ENCODE measurements at regions not wholly inside any gene's neighbourhood (a gene's known extent, or its start where the extent isn't known, plus 50 kb on each side); places are given as distances from the start of the nearest gene placed in this dataset.
"Not testable (repeated sequence)": the region's sequence is repeated elsewhere in the genome, so short reads cannot be mapped to it uniquely, and the experiment has no call there.

DNA sequence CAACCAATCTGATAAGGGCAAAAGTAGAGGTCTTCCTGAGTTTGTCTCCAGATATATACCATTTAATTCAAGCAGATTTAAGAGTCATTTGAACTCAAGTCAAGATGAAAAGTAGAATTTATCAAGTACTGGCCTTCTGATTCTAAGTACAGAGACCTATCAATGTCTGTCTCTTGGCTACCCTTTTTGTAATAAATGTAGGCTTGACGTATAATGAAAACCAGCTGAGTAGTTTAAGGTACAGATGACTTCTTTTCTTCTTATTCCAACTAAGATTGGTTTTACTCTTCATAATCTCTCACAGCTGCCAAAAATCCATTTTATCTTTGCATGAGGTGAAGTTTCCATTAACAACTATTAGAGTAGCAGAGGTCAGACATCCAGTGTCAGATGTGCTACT, 867.6 kb downstream of the FAT4 start:
- DNase-seq (ENCODE audit: low spot score): no peak
- TF ChIP-seq, protein P1, sequence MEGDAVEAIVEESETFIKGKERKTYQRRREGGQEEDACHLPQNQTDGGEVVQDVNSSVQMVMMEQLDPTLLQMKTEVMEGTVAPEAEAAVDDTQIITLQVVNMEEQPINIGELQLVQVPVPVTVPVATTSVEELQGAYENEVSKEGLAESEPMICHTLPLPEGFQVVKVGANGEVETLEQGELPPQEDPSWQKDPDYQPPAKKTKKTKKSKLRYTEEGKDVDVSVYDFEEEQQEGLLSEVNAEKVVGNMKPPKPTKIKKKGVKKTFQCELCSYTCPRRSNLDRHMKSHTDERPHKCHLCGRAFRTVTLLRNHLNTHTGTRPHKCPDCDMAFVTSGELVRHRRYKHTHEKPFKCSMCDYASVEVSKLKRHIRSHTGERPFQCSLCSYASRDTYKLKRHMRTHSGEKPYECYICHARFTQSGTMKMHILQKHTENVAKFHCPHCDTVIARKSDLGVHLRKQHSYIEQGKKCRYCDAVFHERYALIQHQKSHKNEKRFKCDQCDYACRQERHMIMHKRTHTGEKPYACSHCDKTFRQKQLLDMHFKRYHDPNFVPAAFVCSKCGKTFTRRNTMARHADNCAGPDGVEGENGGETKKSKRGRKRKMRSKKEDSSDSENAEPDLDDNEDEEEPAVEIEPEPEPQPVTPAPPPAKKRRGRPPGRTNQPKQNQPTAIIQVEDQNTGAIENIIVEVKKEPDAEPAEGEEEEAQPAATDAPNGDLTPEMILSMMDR (IDR thresholded peaks at IDR 0.05): no peak
- ATAC-seq (ENCODE audit: low FRiP score): no peak

DNA sequence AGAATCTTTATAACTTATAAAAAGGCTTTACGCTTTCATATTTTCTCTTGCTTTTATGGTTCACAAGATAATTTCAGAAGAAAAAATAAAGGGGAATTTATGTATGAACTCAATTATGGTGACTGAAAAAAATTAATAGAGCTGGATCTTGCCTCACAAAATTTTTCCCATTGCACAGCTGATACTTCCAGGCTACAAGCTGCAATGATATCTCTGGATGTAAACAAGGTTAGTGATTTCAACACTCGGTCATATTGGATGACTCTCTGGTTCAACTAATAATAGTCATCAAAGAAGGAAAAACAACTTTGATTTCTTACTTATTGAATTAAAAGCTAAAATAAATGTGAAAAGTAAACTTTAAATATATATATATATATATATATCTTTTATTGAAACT, 868.0 kb downstream of the FAT4 start:
- ATAC-seq (ENCODE audit: low FRiP score) (no peak), DNase-seq (ENCODE audit: low spot score) (no peak)
- TF ChIP-seq, protein P1 (IDR thresholded peaks at IDR 0.05): no peak

DNA sequence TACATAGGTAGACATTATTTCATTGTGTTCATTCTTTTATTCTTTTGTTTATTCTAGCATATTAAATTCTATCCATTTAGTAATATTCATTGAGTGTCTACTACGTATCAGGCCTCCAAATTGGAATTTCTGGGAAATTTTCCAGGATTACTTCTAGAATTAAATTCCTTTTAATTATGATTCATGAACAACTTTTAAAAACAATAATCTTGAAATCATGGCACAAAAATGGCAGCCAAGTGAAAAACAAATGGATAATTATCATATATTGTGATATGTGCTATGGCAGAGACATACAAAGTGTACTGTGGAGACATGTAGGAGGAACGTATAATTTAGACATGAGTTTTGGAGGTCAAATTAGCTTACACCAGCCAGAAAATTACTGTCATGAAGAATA, 868.5 kb downstream of the FAT4 start:
- ATAC-seq (ENCODE audit: low FRiP score): no peak
- DNase-seq (ENCODE audit: low spot score): no peak
- TF ChIP-seq, protein P1 (IDR thresholded peaks at IDR 0.05): no peak

DNA sequence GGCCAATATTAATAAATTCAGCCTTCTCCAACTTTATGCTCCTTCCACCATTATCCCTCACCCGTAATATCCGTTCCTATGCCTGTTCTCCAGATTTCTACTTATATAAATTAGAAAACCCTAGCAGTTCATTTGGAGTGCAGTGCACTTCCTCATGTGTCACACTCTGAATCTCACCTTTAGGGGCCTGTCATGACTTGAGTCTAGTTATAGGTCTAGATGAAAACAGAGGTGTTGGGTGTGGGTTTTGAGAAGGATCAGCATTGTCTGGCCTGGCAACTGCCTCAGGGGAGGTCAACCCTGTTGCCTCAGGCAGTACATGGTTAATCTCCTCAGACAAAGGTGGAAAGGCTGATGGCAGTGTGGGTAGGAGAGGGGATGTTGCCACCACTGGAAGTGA, 876.8 kb downstream of the FAT4 start:
- DNase-seq (ENCODE audit: low spot score): no peak
- ATAC-seq (ENCODE audit: low FRiP score): no peak
- TF ChIP-seq, protein P1 (IDR thresholded peaks at IDR 0.05): no peak

DNA sequence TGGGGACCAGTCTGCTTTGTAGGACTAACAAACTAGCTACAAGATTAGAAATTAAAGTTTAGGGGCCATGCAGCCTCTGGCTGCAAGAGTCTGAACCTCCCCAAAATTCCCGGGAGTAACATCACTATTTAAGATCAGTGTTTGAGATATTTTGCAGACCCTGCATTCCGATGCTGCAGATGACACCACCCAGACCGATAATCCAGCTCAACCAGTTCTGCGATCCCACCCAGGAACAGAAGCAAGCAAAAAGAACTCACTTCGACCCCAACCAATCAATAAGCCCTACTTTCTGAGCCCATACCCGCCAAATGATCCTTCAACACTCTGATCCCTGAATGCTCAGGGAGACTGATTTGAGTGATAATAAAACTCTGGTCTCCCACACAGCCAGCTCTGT, 877.8 kb downstream of the FAT4 start:
- TF ChIP-seq, protein P1 (IDR thresholded peaks at IDR 0.05): no peak
- no peak for ATAC-seq (ENCODE audit: low FRiP score)
- DNase-seq (ENCODE audit: low spot score): no peak

DNA sequence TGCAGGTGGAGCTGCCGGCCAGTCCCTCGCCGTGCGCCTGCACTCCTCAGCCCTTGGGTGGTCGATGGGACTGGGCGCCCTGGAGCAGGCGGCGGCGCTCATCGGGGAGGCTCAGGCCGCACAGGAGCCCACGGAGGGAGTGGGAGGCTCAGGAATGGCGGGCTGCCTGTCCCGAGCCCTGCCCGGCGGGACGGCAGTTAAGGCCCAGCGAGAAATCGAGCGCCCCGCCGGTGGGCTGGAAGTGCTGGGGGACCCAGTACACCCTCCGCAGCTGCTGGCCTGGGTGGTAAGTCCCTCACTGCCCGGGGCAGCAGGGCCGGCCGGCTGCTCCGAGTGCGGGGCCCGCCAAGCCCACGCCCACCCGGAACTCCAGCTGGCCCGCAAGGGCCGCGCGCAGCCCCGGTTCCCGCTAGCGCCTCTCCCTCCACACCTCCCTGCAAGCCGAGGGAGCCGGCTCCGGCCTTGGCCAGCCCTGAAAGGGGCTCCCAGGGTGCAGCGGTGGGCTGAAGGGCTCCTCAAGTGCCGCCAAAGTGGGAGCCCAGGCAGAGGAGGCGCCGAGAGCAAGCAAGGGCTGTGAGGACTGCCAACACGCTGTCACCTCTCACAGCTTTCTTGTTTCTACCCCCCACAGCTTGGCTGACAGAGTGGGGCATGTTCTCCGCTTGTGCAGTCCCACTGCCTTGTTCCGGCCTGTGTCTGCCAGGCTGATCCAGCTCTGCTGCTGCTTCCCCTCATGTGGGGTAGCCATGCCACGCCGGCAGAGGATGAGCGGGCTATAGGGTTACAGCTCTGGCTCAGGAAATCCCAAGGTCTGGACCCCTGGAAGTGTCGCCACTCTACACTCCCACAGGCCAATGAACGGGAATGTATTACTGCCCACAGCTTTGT, 886.7 kb downstream of the FAT4 start:
- DNase-seq (ENCODE audit: low spot score); ATAC-seq (ENCODE audit: low FRiP score): not testable (repeated sequence)

DNA sequence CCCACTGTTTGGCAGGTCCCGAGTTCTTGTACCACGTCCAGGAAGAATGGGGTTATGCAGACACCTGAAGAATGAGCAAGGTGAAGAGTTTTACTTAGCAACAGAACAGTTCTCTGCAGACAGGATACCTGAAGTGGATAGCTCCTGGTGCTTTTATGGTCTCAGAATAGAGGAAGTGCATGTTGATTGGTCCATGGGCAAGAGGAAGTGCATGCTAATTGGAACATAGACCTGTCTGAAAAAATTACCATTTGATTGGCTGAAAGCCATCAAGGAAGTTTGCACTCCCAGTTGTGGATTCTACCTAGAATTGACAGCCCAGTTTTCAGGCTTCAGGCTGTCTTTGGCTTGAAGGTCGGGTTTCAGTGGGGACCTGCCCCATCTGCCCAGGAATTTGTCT, 887.5 kb downstream of the FAT4 start:
- DNase-seq (ENCODE audit: low spot score) (no peak), ATAC-seq (ENCODE audit: low FRiP score) (no peak)
- TF ChIP-seq, protein P1 (IDR thresholded peaks at IDR 0.05): no peak

Data from omental fat pad (tissue), 3 donors.